ENCODE measurements at regions not wholly inside any gene's neighbourhood (a gene's known extent, or its start where the extent isn't known, plus 50 kb on each side); places are given as distances from the start of the nearest gene placed in this dataset.

DNA sequence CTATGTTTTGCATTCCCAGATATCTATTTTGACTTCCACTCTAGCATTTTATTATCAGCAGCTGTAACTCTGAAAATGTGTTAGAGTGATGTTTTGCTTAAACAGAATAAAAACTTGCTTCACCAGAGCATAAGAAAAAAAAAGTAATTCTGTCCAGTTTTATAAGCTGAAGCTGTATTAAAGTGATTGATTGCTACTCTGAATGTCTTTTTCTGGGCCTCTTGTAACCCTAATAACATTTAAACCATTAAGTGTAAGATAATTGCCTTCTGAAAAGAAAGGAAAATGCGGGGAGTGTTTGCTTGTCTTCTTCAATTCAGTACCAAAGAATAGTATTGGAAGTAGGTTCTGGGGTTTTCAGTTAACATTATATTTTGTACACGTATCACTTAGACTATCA, 57.9 kb upstream of the UBE2E1 start:
- TF ChIP-seq, protein P1, sequence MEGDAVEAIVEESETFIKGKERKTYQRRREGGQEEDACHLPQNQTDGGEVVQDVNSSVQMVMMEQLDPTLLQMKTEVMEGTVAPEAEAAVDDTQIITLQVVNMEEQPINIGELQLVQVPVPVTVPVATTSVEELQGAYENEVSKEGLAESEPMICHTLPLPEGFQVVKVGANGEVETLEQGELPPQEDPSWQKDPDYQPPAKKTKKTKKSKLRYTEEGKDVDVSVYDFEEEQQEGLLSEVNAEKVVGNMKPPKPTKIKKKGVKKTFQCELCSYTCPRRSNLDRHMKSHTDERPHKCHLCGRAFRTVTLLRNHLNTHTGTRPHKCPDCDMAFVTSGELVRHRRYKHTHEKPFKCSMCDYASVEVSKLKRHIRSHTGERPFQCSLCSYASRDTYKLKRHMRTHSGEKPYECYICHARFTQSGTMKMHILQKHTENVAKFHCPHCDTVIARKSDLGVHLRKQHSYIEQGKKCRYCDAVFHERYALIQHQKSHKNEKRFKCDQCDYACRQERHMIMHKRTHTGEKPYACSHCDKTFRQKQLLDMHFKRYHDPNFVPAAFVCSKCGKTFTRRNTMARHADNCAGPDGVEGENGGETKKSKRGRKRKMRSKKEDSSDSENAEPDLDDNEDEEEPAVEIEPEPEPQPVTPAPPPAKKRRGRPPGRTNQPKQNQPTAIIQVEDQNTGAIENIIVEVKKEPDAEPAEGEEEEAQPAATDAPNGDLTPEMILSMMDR (IDR thresholded peaks at IDR 0.05) = no peak
- no peak for TF ChIP-seq POLR2A (IDR thresholded peaks at IDR 0.05)
- no peak for TF ChIP-seq POLR2AphosphoS5 (IDR thresholded peaks at IDR 0.05)
- TF ChIP-seq EP300 (IDR thresholded peaks at IDR 0.05) = no peak
